Stomach (tissue), 8 donors: ENCODE measurements at regions not wholly inside any gene's neighbourhood (a gene's known extent, or its start where the extent isn't known, plus 50 kb on each side); places are given as distances from the start of the nearest gene placed in this dataset.

Experiments used
- DNase-seq, 2 donors: peaks; one replicate each; pipeline versions ENCODE4 v3.0.0 to v3.0.0-alpha.2; 2013 to 2019
- H3K27ac ChIP-seq, 5 donors: fragments of 200-600 bp in 4 of 5; sonication (generic) in 4 of 5; one replicate each; pipeline ENCODE4 v1.5.1; 2013 to 2019; ENCODE audit warnings: mild to moderate bottlenecking in 1 of 5, moderate library complexity in 1 of 5
- H3K27me3 ChIP-seq, 3 donors: fragments of 200-600 bp; sonication (generic); one replicate each; pipeline ENCODE4 v1.5.1; 2017 to 2019; ENCODE audit warnings: mixed run types in 1 of 3
- H3K36me3 ChIP-seq, 4 donors: fragments of 200-600 bp; sonication (generic); 1 replicate in 3 of 4; 2 replicates in 1 of 4; pipeline ENCODE4 v1.5.1; 2016 to 2019
- H3K4me1 ChIP-seq, 4 donors: fragments of 200-600 bp; sonication (generic); one replicate each; pipeline ENCODE4 v1.5.1; 2016 to 2019
- H3K4me3 ChIP-seq, 4 donors: fragments of 200-600 bp; sonication (generic) in 3 of 4; one replicate each; pipeline ENCODE4 v1.5.1; 2016 to 2019; ENCODE audit warnings: mild to moderate bottlenecking in 1 of 4
- H3K9me3 ChIP-seq, 4 donors: fragments of 200-600 bp; sonication (generic); one replicate each; pipeline ENCODE4 v1.5.1; 2016 to 2019
- CTCF ChIP-seq, 7 experiments: fragments of 450-650 bp in 4 of 7; fragments of 200-600 bp in 3 of 7; sonication (generic) in 3 of 7; IDR thresholded peaks; one replicate each; pipeline ENCODE4 v1.5.1; 2016 to 2019; ENCODE audit warnings: antibody characterized with exemption in 7 of 7, control low read depth in 2 of 7, mild to moderate bottlenecking in 1 of 7
- EP300 ChIP-seq: sonication (generic); formaldehyde crosslinking; IDR thresholded peaks from one replicate; pipeline ENCODE4 v1.6.1; 2017; ENCODE audit warnings: antibody characterized with exemption
- POLR2A ChIP-seq, 4 donors: fragments of 450-650 bp; IDR thresholded peaks; one replicate each; pipeline ENCODE4 v1.6.1; 2016; ENCODE audit warnings: antibody characterized with exemption in 4 of 4, control low read depth in 2 of 4, mild to moderate bottlenecking in 1 of 4, moderate library complexity in 1 of 4
- POLR2AphosphoS5 ChIP-seq, 3 donors: sonication (generic); formaldehyde crosslinking; IDR thresholded peaks; one replicate each; pipeline ENCODE4 v1.6.1; 2016; ENCODE audit warnings: antibody characterized with exemption in 3 of 3
- WGBS, 5 donors: extraction: QIAGEN DNeasy Blood & Tissue Kit in 3 of 5; methylation state at CpG; one replicate each; pipeline versions ENCODE4 v1.1.5 to v1.1.7; 2013 to 2018; 5-methylcytosine and 5-hydroxymethylcytosine counted together
- intact Hi-C: fragments of 100-400 bp; cut with DNase I; formaldehyde crosslinking; loops from one replicate; pipeline ENCODE4 v1.15.1; 2023; ENCODE audit warnings: low total_unique reads
- donor health status: healthy with polysubstance abuse.
- donor health status: Bipolar disorder and iron deficiency.
- donor health status: healthy.

- Histone ChIP-seq H3K9me3 (no peaks in the 10 kb centered on the region), H3K27me3 (no peaks in the 10 kb centered on the region), H3K27ac (no peak overlapping the region), H3K4me1 (no peaks in the 10 kb centered on the region), H3K36me3 (no peaks in the 10 kb centered on the region), H3K4me3 (no peak overlapping the region)
- TF ChIP-seq POLR2AphosphoS5 (IDR thresholded peaks at IDR 0.05) (no peak), EP300 (no peak), POLR2A (IDR thresholded peaks at IDR 0.05) (no peak), CTCF (IDR thresholded peaks at IDR 0.05) (no peak)
- intact Hi-C loops: no loop called here
- no peak for DNase-seq
- 32 to 56% (median 51%) methylated on average over 1 of the region's 1 CpG for WGBS, 5 donors
These were observed 814.7 kb downstream of the GALC start for GRCh38 chr14:87178277-87178676.

- H3K36me3 ChIP-seq: no peaks in the 10 kb centered on the region
- 36 to 48% (median 46%) methylated on average over 2 of the region's 2 CpGs for WGBS, 5 donors
- intact Hi-C loops: no loop called here
- TF ChIP-seq POLR2A (IDR thresholded peaks at IDR 0.05) (no peak), POLR2AphosphoS5 (IDR thresholded peaks at IDR 0.05) (no peak), CTCF (IDR thresholded peaks at IDR 0.05) (no peak), EP300 (no peak)
- no peaks in the 10 kb centered on the region for H3K9me3 ChIP-seq
- H3K4me3 ChIP-seq: no peak overlapping the region
- no peak for DNase-seq
- H3K27ac ChIP-seq: no peak overlapping the region
- H3K4me1 ChIP-seq: no peaks in the 10 kb centered on the region
- no peaks in the 10 kb centered on the region for H3K27me3 ChIP-seq
These were observed 817.8 kb downstream of the GALC start for GRCh38 chr14:87175175-87175574.

GRCh38 chr14:87171141-87171540, 821.8 kb downstream of the GALC start:
- TF ChIP-seq POLR2AphosphoS5 (IDR thresholded peaks at IDR 0.05): no peak
- no peak for TF ChIP-seq POLR2A (IDR thresholded peaks at IDR 0.05)
- TF ChIP-seq CTCF (IDR thresholded peaks at IDR 0.05): no peak
- TF ChIP-seq EP300: no peak
- Histone ChIP-seq H3K27ac (no peak overlapping the region), H3K36me3 (no peaks in the 10 kb centered on the region), H3K4me1 (no peaks in the 10 kb centered on the region), H3K27me3 (no peaks in the 10 kb centered on the region), H3K4me3 (no peak overlapping the region), H3K9me3 (no peaks in the 10 kb centered on the region)
- WGBS, 5 donors: 76 to 89% (median 83%) methylated on average over 2 of the region's 2 CpGs
- intact Hi-C loops: no loop called here
- DNase-seq: no peak

GRCh38 chr14:87170179-87170578, 822.8 kb downstream of the GALC start:
- Histone ChIP-seq H3K36me3 (no peaks in the 10 kb centered on the region), H3K9me3 (no peaks in the 10 kb centered on the region), H3K4me1 (no peaks in the 10 kb centered on the region), H3K27me3 (no peaks in the 10 kb centered on the region), H3K27ac (no peak overlapping the region), H3K4me3 (no peak overlapping the region)
- intact Hi-C loops: no loop called here
- TF ChIP-seq CTCF (IDR thresholded peaks at IDR 0.05) (no peak), POLR2A (IDR thresholded peaks at IDR 0.05) (no peak), EP300 (no peak), POLR2AphosphoS5 (IDR thresholded peaks at IDR 0.05) (no peak)
- 32 to 45% (median 35%) methylated on average over 3 of the region's 3 CpGs for WGBS, 5 donors
- no peak for DNase-seq
